ENCODE measurements at regions not wholly inside any gene's neighbourhood (a gene's known extent, or its start where the extent isn't known, plus 50 kb on each side); places are given as distances from the start of the nearest gene placed in this dataset.
A peak's percentile ranks its signal among the peaks of the same experiment; 100 is the strongest.

DNA sequence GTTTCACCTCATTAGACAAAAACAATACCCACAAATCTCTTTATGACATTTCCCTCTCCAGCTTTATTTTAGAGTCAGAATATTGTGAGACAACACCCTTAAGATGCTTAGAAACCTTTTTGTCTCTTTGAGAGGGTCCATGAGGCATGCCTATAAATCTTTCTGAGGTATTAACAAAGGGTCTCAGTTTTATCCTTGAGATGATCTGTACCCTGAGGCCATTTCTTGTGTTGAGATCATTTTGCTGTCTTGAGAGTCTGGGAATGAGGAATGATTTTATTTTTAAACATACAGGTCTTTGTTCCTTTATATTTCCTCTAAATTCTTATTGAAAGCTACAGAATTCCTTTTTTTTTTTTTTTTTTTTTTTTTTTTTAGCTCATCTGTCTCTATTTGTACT is 179.7 kb upstream of the HS3ST4 start:
- TF ChIP-seq ZBTB7A (IDR thresholded peaks at IDR 0.05; ENCODE audit: low read depth): no peak
- TF ChIP-seq EGR1 (IDR thresholded peaks at IDR 0.05): no peak
- TF ChIP-seq, protein P1, sequence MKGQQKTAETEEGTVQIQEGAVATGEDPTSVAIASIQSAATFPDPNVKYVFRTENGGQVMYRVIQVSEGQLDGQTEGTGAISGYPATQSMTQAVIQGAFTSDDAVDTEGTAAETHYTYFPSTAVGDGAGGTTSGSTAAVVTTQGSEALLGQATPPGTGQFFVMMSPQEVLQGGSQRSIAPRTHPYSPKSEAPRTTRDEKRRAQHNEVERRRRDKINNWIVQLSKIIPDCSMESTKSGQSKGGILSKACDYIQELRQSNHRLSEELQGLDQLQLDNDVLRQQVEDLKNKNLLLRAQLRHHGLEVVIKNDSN (IDR thresholded peaks at IDR 0.05): no peak
- no peak for TF ChIP-seq YY1 (IDR thresholded peaks at IDR 0.05; ENCODE audit: low read depth)
- TF ChIP-seq RAD21 (IDR thresholded peaks at IDR 0.05; ENCODE audit: low read depth): no peak
- no peak for TF ChIP-seq MAX (IDR thresholded peaks at IDR 0.05)
- no peak for TF ChIP-seq TAF1 (IDR thresholded peaks at IDR 0.05; ENCODE audit: low read depth)
- TF ChIP-seq TCF12 (IDR thresholded peaks at IDR 0.05; ENCODE audit: low read depth): no peak
- no peak for TF ChIP-seq EP300 (IDR thresholded peaks at IDR 0.05; ENCODE audit: borderline replicate concordance)

DNA sequence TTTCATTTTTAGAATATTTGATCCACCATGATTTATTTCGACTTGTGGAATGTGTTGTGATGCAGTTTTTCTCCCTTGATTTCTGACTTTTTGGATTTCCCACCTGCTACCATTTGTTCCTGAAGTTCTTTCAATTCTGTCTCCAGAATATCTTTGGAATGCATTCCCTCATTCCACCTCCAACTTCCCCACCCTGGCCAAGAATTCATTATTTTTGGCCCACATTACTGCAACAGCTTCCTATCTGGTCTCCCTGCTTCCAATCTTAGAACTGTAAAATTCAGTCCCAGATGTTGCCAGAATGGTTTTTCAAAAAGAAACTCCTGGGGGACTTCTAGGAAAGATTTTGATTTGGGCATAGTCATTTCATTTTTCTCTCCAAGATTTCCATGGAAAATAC is 182.3 kb upstream of the HS3ST4 start:
- TF ChIP-seq ZBTB7A (IDR thresholded peaks at IDR 0.05; ENCODE audit: low read depth): no peak
- TF ChIP-seq MAX (IDR thresholded peaks at IDR 0.05): no peak

- TF ChIP-seq, protein P2, sequence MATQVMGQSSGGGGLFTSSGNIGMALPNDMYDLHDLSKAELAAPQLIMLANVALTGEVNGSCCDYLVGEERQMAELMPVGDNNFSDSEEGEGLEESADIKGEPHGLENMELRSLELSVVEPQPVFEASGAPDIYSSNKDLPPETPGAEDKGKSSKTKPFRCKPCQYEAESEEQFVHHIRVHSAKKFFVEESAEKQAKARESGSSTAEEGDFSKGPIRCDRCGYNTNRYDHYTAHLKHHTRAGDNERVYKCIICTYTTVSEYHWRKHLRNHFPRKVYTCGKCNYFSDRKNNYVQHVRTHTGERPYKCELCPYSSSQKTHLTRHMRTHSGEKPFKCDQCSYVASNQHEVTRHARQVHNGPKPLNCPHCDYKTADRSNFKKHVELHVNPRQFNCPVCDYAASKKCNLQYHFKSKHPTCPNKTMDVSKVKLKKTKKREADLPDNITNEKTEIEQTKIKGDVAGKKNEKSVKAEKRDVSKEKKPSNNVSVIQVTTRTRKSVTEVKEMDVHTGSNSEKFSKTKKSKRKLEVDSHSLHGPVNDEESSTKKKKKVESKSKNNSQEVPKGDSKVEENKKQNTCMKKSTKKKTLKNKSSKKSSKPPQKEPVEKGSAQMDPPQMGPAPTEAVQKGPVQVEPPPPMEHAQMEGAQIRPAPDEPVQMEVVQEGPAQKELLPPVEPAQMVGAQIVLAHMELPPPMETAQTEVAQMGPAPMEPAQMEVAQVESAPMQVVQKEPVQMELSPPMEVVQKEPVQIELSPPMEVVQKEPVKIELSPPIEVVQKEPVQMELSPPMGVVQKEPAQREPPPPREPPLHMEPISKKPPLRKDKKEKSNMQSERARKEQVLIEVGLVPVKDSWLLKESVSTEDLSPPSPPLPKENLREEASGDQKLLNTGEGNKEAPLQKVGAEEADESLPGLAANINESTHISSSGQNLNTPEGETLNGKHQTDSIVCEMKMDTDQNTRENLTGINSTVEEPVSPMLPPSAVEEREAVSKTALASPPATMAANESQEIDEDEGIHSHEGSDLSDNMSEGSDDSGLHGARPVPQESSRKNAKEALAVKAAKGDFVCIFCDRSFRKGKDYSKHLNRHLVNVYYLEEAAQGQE (IDR thresholded peaks at IDR 0.05; ENCODE audit: low read depth): peak; percentile 76
- TF ChIP-seq EGR1 (IDR thresholded peaks at IDR 0.05): no peak
These were observed 190.1 kb upstream of the HS3ST4 start for GRCh38 chr16:25501530-25502255.

DNA sequence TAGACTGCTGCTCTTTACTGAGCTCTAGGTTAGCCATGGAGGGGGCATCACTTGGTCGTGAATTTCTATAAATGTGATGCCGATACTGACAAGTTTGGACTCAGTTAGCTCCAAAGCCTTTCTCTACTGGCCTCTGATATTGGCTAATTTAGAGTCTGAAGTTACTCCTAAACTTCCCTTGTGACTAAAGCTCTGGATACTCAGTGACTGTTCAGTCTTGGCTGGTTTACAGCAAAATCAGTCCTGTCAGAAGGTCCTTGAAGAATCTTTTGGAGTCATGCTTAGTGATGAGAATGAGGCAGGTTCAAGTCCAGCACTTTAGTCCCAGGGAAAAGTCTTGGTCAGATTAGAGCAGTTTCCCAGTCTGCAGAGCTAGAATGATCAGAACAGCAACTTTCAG is 197.5 kb upstream of the HS3ST4 start:
- no peak for TF ChIP-seq NFIC (IDR thresholded peaks at IDR 0.05)
- no peak for TF ChIP-seq CREB1 (IDR thresholded peaks at IDR 0.05; ENCODE audit: low read depth)
- no peak for TF ChIP-seq FOXM1 (IDR thresholded peaks at IDR 0.05; ENCODE audit: borderline replicate concordance, low read depth)
- no peak for TF ChIP-seq YY1 (IDR thresholded peaks at IDR 0.05; ENCODE audit: low read depth)
- no peak for TF ChIP-seq RAD21 (IDR thresholded peaks at IDR 0.05; ENCODE audit: low read depth)
- TF ChIP-seq, protein P2 (IDR thresholded peaks at IDR 0.05; ENCODE audit: low read depth): no peak

GRCh38 chr16:25493136-25493811 is 198.5 kb upstream of the HS3ST4 start:
- TF ChIP-seq FOXM1 (IDR thresholded peaks at IDR 0.05; ENCODE audit: borderline replicate concordance, low read depth) (no peak), EP300 (IDR thresholded peaks at IDR 0.05; ENCODE audit: borderline replicate concordance) (no peak), YY1 (IDR thresholded peaks at IDR 0.05; ENCODE audit: low read depth) (no peak), NFIC (IDR thresholded peaks at IDR 0.05) (no peak), MAX (IDR thresholded peaks at IDR 0.05) (no peak), ZBTB7A (IDR thresholded peaks at IDR 0.05; ENCODE audit: low read depth) (no peak), CEBPB (IDR thresholded peaks at IDR 0.05) (no peak), EGR1 (IDR thresholded peaks at IDR 0.05) (no peak), TCF12 (IDR thresholded peaks at IDR 0.05; ENCODE audit: low read depth) (no peak), TEAD4 (IDR thresholded peaks at IDR 0.05) (no peak), TAF1 (IDR thresholded peaks at IDR 0.05; ENCODE audit: low read depth) (no peak), RAD21 (IDR thresholded peaks at IDR 0.05; ENCODE audit: low read depth) (no peak), CREB1 (IDR thresholded peaks at IDR 0.05; ENCODE audit: low read depth) (no peak)
- TF ChIP-seq, protein P1 (IDR thresholded peaks at IDR 0.05): no peak
- TF ChIP-seq, protein P2 (IDR thresholded peaks at IDR 0.05; ENCODE audit: low read depth): no peak
